COLO829 (cell line): ENCODE measurements at regions not wholly inside any gene's neighbourhood (a gene's known extent, or its start where the extent isn't known, plus 50 kb on each side); places are given as distances from the start of the nearest gene placed in this dataset.

Experiments
- DNase-seq: peaks from one replicate; pipeline ENCODE4 v3.0.0; 2012; ENCODE audit warnings: low spot score

- peak; percentile 28 for DNase-seq
Measured at GRCh38 chr11:128365044-128365443, 222.3 kb downstream of the ETS1 start.

- DNase-seq, result no peak
Measured at GRCh38 chr11:128361451-128362020, 225.8 kb downstream of the ETS1 start.

GRCh38 chr11:128359515-128359914 is 227.8 kb downstream of the ETS1 start:
- peak; percentile 4 for DNase-seq

GRCh38 chr11:128357073-128357472 is 230.3 kb downstream of the ETS1 start:
- DNase-seq, result no peak

GRCh38 chr11:128355558-128355957 is 231.8 kb downstream of the ETS1 start:
- DNase-seq, result no peak

- DNase-seq, result no peak
Measured at GRCh38 chr11:128354476-128354875, 232.9 kb downstream of the ETS1 start.

GRCh38 chr11:128351168-128351567 is 236.2 kb downstream of the ETS1 start:
- no peak for DNase-seq

- no peak for DNase-seq
Measured at GRCh38 chr11:128349650-128350299, 237.6 kb downstream of the ETS1 start.

GRCh38 chr11:128346804-128347203 is 240.6 kb downstream of the ETS1 start:
- peak; percentile 40 for DNase-seq

- no peak for DNase-seq
Measured at GRCh38 chr11:128345316-128345715, 242.0 kb downstream of the ETS1 start.

- no peak for DNase-seq
Measured at GRCh38 chr11:128343870-128344269, 243.5 kb downstream of the ETS1 start.

GRCh38 chr11:128343135-128343514 is 244.2 kb downstream of the ETS1 start:
- DNase-seq, result no peak

GRCh38 chr11:128342511-128343134 is 244.7 kb downstream of the ETS1 start:
- DNase-seq, result no peak

GRCh38 chr11:128341280-128342248 is 245.8 kb downstream of the ETS1 start:
- no peak for DNase-seq

- DNase-seq, result no peak
Measured at GRCh38 chr11:128339792-128340191, 247.6 kb downstream of the ETS1 start.

GRCh38 chr11:128338811-128339210 is 248.5 kb downstream of the ETS1 start:
- DNase-seq, result no peak

- no peak for DNase-seq
Measured at GRCh38 chr11:128336203-128336602, 251.2 kb downstream of the ETS1 start.

GRCh38 chr11:128335729-128336128 is 251.6 kb downstream of the ETS1 start:
- DNase-seq, result no peak

GRCh38 chr11:128334311-128335044 is 252.9 kb downstream of the ETS1 start:
- DNase-seq, result no peak

GRCh38 chr11:128331317-128331716 is 256.0 kb downstream of the ETS1 start:
- DNase-seq, result no peak

GRCh38 chr11:128330203-128330602 is 257.2 kb downstream of the ETS1 start:
- no peak for DNase-seq
